ENCODE measurements at regions not wholly inside any gene's neighbourhood (a gene's known extent, or its start where the extent isn't known, plus 50 kb on each side); places are given as distances from the start of the nearest gene placed in this dataset.

DNA sequence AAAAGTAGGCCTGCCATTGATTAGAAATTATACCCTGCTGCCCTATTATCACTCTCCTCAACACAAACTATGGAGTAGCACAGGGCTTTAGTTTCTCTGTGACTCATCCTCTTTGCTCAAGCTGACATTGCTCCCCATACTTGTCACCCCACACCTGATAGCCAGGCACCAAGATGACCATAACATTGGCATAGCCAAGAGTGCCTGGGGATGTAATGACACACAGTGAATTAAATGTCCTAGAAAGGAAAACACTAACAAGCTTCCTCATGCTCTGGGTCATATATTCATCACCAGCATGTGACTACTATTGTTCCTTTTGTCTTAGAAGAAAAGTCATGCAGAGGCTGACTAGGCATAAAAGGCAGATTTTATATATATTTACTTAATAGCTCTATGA, 137.8 kb upstream of the RND3 start:
- TF ChIP-seq, protein P1, sequence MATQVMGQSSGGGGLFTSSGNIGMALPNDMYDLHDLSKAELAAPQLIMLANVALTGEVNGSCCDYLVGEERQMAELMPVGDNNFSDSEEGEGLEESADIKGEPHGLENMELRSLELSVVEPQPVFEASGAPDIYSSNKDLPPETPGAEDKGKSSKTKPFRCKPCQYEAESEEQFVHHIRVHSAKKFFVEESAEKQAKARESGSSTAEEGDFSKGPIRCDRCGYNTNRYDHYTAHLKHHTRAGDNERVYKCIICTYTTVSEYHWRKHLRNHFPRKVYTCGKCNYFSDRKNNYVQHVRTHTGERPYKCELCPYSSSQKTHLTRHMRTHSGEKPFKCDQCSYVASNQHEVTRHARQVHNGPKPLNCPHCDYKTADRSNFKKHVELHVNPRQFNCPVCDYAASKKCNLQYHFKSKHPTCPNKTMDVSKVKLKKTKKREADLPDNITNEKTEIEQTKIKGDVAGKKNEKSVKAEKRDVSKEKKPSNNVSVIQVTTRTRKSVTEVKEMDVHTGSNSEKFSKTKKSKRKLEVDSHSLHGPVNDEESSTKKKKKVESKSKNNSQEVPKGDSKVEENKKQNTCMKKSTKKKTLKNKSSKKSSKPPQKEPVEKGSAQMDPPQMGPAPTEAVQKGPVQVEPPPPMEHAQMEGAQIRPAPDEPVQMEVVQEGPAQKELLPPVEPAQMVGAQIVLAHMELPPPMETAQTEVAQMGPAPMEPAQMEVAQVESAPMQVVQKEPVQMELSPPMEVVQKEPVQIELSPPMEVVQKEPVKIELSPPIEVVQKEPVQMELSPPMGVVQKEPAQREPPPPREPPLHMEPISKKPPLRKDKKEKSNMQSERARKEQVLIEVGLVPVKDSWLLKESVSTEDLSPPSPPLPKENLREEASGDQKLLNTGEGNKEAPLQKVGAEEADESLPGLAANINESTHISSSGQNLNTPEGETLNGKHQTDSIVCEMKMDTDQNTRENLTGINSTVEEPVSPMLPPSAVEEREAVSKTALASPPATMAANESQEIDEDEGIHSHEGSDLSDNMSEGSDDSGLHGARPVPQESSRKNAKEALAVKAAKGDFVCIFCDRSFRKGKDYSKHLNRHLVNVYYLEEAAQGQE (IDR thresholded peaks at IDR 0.05; ENCODE audit: insufficient read depth in 1 of 2, low read depth in 2 of 2, low read length in 2 of 2) = no peak
- no peak for TF ChIP-seq POLR2AphosphoS5 (IDR thresholded peaks at IDR 0.05; ENCODE audit: low read depth, low read length)
- TF ChIP-seq TAF1 (IDR thresholded peaks at IDR 0.05; ENCODE audit: borderline replicate concordance, insufficient read depth, low read length) = no peak
- TF ChIP-seq SIN3A (IDR thresholded peaks at IDR 0.05; ENCODE audit: borderline replicate concordance, insufficient read depth, low read length) = no peak
- TF ChIP-seq FOXP2 (optimal IDR thresholded peaks at IDR 0.05; ENCODE audit: borderline replicate concordance, extremely low read depth, extremely low read length, insufficient read depth) = no peak

Measured in PFSK-1 (cell line).